RWPE2 (cell line): ENCODE measurements at regions not wholly inside any gene's neighbourhood (a gene's known extent, or its start where the extent isn't known, plus 50 kb on each side); places are given as distances from the start of the nearest gene placed in this dataset.

Experiments used
- ATAC-seq: fragments of 200-7000 bp; cut with Tn5 transposase; 3 replicates; pipeline ENCODE4 v1.9.1; 2021; ENCODE audit warnings: low read depth
- DNase-seq: peaks from one replicate; pipeline ENCODE4 v3.0.0-alpha.2; 2020; ENCODE audit warnings: low spot score
- H3K27ac ChIP-seq: fragments of 450-650 bp; 2 replicates; pipeline ENCODE4 v1.5.1; 2017; ENCODE audit warnings: mild to moderate bottlenecking; ENCODE audit not compliant: poor library complexity, severe bottlenecking
- H3K27me3 ChIP-seq: fragments of 250-450 bp; sonication (Bioruptor Pico); 2 replicates; pipeline ENCODE4 v1.5.1; 2021; ENCODE audit warnings: mild to moderate bottlenecking, moderate library complexity; ENCODE audit not compliant: insufficient read depth, poor library complexity, severe bottlenecking
- H3K36me3 ChIP-seq: fragments of 250-450 bp; sonication (Bioruptor Pico); 2 replicates; pipeline ENCODE4 v1.5.1; 2020; ENCODE audit warnings: low read depth, mild to moderate bottlenecking, moderate library complexity
- H3K4me1 ChIP-seq: fragments of 250-450 bp; sonication (Bioruptor Pico); 2 replicates; pipeline ENCODE4 v1.5.1; 2021; ENCODE audit warnings: mild to moderate bottlenecking, moderate library complexity; ENCODE audit not compliant: insufficient read depth, poor library complexity, severe bottlenecking
- H3K4me3 ChIP-seq: fragments of 250-450 bp; sonication (Bioruptor Pico); 2 replicates; pipeline ENCODE4 v1.5.1; 2021; ENCODE audit warnings: mild to moderate bottlenecking, moderate library complexity; ENCODE audit not compliant: severe bottlenecking
- H3K9me3 ChIP-seq: fragments of 250-450 bp; sonication (Bioruptor Pico); 2 replicates; pipeline ENCODE4 v1.5.1; 2021; ENCODE audit warnings: mild to moderate bottlenecking, moderate library complexity; ENCODE audit not compliant: severe bottlenecking
- CTCF ChIP-seq: fragments of 450-650 bp; IDR thresholded peaks from one replicate; pipeline ENCODE4 v1.5.1; 2017; ENCODE audit warnings: mild to moderate bottlenecking, moderate library complexity; ENCODE audit not compliant: poor library complexity, severe bottlenecking

DNA sequence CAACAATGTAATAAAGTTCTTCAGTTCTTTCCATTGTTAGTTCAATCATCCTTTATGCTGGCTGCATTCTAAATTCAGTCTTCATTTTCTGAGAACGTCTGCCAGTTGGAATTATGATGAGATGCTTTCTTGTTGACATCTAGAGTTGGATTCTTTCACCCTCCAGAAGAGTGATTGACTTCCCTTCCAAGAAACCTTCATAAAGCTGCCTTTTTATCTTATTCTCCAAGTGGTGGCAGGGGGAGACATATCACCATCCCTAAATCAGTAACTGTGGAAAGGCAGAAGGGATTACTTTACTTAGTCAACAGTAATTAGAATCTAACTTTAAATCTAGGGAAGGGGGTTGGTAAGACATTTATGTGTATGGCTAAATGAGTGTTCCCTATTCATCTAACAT, 86.8 kb upstream of the GULP1 start:
- no peak overlapping the region for H3K4me3 ChIP-seq
- ATAC-seq (no peak), DNase-seq (no peak)
- no peaks in the 10 kb centered on the region for H3K27me3 ChIP-seq
- TF ChIP-seq CTCF: no peak
- no peak overlapping the region for H3K27ac ChIP-seq
- no peaks in the 10 kb centered on the region for H3K9me3 ChIP-seq
- H3K36me3 ChIP-seq: no peaks in the 10 kb centered on the region
- no peaks in the 10 kb centered on the region for H3K4me1 ChIP-seq

GRCh38 chr2:188207554-188207953, 84.1 kb upstream of the GULP1 start:
- no peak for DNase-seq
- Histone ChIP-seq H3K4me1 (no peaks in the 10 kb centered on the region), H3K27me3 (no peaks in the 10 kb centered on the region), H3K9me3 (no peaks in the 10 kb centered on the region), H3K4me3 (no peak overlapping the region), H3K36me3 (no peaks in the 10 kb centered on the region), H3K27ac (no peak overlapping the region)
- TF ChIP-seq CTCF: no peak
- no peak for ATAC-seq

DNA sequence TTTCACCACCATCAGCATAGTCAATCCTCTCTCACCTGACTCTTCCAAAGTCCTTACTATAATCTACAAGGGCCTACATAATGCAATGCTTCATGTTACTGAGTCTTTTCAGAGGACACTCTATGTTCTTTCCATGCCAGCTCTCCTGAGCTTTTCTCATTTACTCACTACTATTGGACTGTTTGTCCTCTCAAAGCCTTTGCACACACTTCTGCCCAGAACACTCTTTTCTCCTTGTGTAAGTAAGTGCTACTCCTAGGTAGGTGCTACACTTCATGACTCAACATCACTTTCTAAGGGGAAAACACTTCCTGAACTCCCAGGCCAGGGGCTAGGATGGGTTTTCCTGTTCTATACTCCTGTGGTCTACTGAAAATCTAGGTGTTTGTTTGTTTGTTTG, 82.5 kb upstream of the GULP1 start:
- no peak overlapping the region for H3K4me3 ChIP-seq
- TF ChIP-seq CTCF: no peak
- no peaks in the 10 kb centered on the region for H3K4me1 ChIP-seq
- H3K9me3 ChIP-seq: no peaks in the 10 kb centered on the region
- no peak overlapping the region for H3K27ac ChIP-seq
- no peaks in the 10 kb centered on the region for H3K27me3 ChIP-seq
- no peak for DNase-seq
- ATAC-seq: no peak
- H3K36me3 ChIP-seq: no peaks in the 10 kb centered on the region

DNA sequence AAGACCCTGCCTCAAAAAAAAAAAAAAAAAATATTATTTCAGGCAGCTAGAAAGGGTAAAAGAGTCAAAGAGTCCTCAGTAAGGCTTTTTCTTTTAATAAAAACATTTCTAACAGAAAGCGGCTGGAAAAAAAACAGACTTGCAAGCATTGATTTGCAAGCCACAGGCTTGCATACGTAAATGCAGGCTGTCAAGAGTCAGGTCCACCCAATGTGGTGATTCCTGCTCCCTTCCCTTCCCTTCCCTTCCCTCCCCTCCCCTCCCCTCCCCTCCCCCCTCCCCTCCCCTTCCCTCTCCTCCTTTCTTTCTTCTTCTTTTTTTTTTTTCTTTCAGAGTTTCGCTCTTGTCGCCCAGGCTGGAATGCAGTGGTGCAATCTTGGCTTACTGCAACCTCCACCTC, 74.4 kb upstream of the GULP1 start:
- DNase-seq (no peak), ATAC-seq (no peak)
- H3K4me3 ChIP-seq: no peak overlapping the region
- no peaks in the 10 kb centered on the region for H3K36me3 ChIP-seq
- H3K4me1 ChIP-seq: no peaks in the 10 kb centered on the region
- TF ChIP-seq CTCF: no peak
- no peak overlapping the region for H3K27ac ChIP-seq
- no peaks in the 10 kb centered on the region for H3K27me3 ChIP-seq
- H3K9me3 ChIP-seq: no peaks in the 10 kb centered on the region

GRCh38 chr2:188219541-188219940, 72.1 kb upstream of the GULP1 start:
- no peak for ATAC-seq
- Histone ChIP-seq H3K36me3 (no peaks in the 10 kb centered on the region), H3K27ac (no peak overlapping the region), H3K27me3 (no peaks in the 10 kb centered on the region), H3K4me1 (no peaks in the 10 kb centered on the region), H3K4me3 (no peak overlapping the region), H3K9me3 (no peaks in the 10 kb centered on the region)
- DNase-seq: no peak
- no peak for TF ChIP-seq CTCF
